ENCODE measurements at regions not wholly inside any gene's neighbourhood (a gene's known extent, or its start where the extent isn't known, plus 50 kb on each side); places are given as distances from the start of the nearest gene placed in this dataset.
A peak's percentile ranks its signal among the peaks of the same experiment; 100 is the strongest.

- DNase-seq = no peak
These were observed 56.1 kb downstream of the KCNRG start for GRCh38 chr13:50071379-50071778.

GRCh38 chr13:50072676-50073075, 57.4 kb downstream of the KCNRG start:
- DNase-seq = no peak

- DNase-seq = no peak
These were observed 58.1 kb downstream of the KCNRG start for GRCh38 chr13:50073340-50073739.

- no peak for DNase-seq
These were observed 59.6 kb downstream of the KCNRG start for GRCh38 chr13:50074843-50075242.

GRCh38 chr13:50075619-50076097, 60.4 kb downstream of the KCNRG start:
- no peak for DNase-seq

GRCh38 chr13:50077431-50077830, 62.2 kb downstream of the KCNRG start:
- DNase-seq = no peak

- DNase-seq = no peak
These were observed 63.1 kb downstream of the KCNRG start for GRCh38 chr13:50078231-50078894.

GRCh38 chr13:50078895-50079654, 63.8 kb downstream of the KCNRG start:
- no peak for DNase-seq

- no peak for DNase-seq
These were observed 64.5 kb downstream of the KCNRG start for GRCh38 chr13:50079655-50080202.

GRCh38 chr13:50080203-50080910, 65.1 kb downstream of the KCNRG start:
- no peak for DNase-seq

GRCh38 chr13:50080911-50081678, 65.9 kb downstream of the KCNRG start:
- no peak for DNase-seq

- DNase-seq = peak; percentile 74 to 89
These were observed 66.6 kb downstream of the KCNRG start for GRCh38 chr13:50081679-50082425.

- no peak for DNase-seq
These were observed 67.4 kb downstream of the KCNRG start for GRCh38 chr13:50082426-50083281.

GRCh38 chr13:50085063-50085462, 69.8 kb downstream of the KCNRG start:
- DNase-seq = peak in 1 of 2 experiments; percentile 16

GRCh38 chr13:50089633-50090032, 74.4 kb downstream of the KCNRG start:
- no peak for DNase-seq

GRCh38 chr13:50090211-50090610, 75.0 kb downstream of the KCNRG start:
- no peak for DNase-seq

GRCh38 chr13:50094615-50095293, 79.5 kb downstream of the KCNRG start:
- DNase-seq = no peak

- DNase-seq = no peak
These were observed 83.4 kb downstream of the KCNRG start for GRCh38 chr13:50098693-50099092.

GRCh38 chr13:50099473-50099872, 84.2 kb downstream of the KCNRG start:
- DNase-seq = no peak

GRCh38 chr13:50101590-50101989, 86.3 kb downstream of the KCNRG start:
- no peak for DNase-seq

Measured in cerebellar nuclear complex (tissue), 1 donor.